Activated CD8-positive, alpha-beta memory T cell treated with anti-CD3 and anti-CD28 coated beads for 48 hours (primary cell): ENCODE measurements at regions not wholly inside any gene's neighbourhood (a gene's known extent, or its start where the extent isn't known, plus 50 kb on each side); places are given as distances from the start of the nearest gene placed in this dataset.
"Not testable (repeated sequence)": the region's sequence is repeated elsewhere in the genome, so short reads cannot be mapped to it uniquely, and the experiment has no call there.

Experiments
- DNase-seq, 3 experiments: peaks; one replicate each; pipeline ENCODE4 v3.0.0-alpha.2; 2020; ENCODE audit warnings: low read depth in 2 of 3, low spot score in 2 of 3

- not testable (repeated sequence) for DNase-seq
These were observed 62.4 kb upstream of the GBA3 start for GRCh38 chr4:22630161-22630975.

- DNase-seq: not testable (repeated sequence)
These were observed 61.6 kb upstream of the GBA3 start for GRCh38 chr4:22631167-22631566.

- DNase-seq: no peak
These were observed 58.1 kb upstream of the GBA3 start for GRCh38 chr4:22634541-22635181.

GRCh38 chr4:22635182-22635549 is 57.6 kb upstream of the GBA3 start:
- not testable (repeated sequence) for DNase-seq

- DNase-seq: no peak
These were observed 57.0 kb upstream of the GBA3 start for GRCh38 chr4:22635692-22636091.

- no peak for DNase-seq
These were observed 55.4 kb upstream of the GBA3 start for GRCh38 chr4:22637306-22637705.
